ENCODE measurements at regions not wholly inside any gene's neighbourhood (a gene's known extent, or its start where the extent isn't known, plus 50 kb on each side); places are given as distances from the start of the nearest gene placed in this dataset.

GRCh38 chr13:23059173-23059572, 121.6 kb upstream of the SGCG start:
- no peak for TF ChIP-seq CTCF (IDR thresholded peaks at IDR 0.05; ENCODE audit: control insufficient read depth, extremely low read depth, insufficient read depth)
- no peak for DNase-seq (ENCODE audit: low read depth)

DNA sequence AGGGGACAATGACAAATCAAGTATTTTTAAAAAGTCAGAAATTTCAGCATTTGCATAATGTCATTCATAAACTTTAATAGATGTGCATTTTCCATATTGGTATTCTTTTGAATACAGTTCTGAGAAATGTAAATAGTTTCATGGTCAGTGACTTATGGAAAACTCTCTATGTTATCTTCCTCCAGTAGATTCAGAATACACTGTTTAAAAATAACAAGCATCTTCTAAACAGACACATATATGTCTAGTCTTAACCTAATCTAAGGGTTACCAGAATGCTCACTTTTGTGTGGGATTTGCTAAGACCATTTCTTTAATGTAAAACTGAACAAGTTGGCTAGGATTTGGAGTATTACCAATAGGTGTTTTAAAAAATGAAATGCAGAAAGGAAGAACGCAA, 119.8 kb upstream of the SGCG start:
- DNase-seq (ENCODE audit: low read depth): no peak
- no peak overlapping the region for H3K4me3 ChIP-seq (ENCODE audit: low read depth, low read length)
- TF ChIP-seq CTCF (IDR thresholded peaks at IDR 0.05; ENCODE audit: control insufficient read depth, extremely low read depth, insufficient read depth): no peak

More at GRCh38 chr13:23059173-23059572, 121.6 kb upstream of the SGCG start:
- no peak overlapping the region for H3K4me3 ChIP-seq (ENCODE audit: low read depth, low read length)

GRCh38 chr13:23067129-23067528, 113.7 kb upstream of the SGCG start:
- no peak overlapping the region for H3K4me3 ChIP-seq (ENCODE audit: low read depth, low read length)
- no peak for DNase-seq (ENCODE audit: low read depth)
- TF ChIP-seq CTCF (IDR thresholded peaks at IDR 0.05; ENCODE audit: control insufficient read depth, extremely low read depth, insufficient read depth): no peak

DNA sequence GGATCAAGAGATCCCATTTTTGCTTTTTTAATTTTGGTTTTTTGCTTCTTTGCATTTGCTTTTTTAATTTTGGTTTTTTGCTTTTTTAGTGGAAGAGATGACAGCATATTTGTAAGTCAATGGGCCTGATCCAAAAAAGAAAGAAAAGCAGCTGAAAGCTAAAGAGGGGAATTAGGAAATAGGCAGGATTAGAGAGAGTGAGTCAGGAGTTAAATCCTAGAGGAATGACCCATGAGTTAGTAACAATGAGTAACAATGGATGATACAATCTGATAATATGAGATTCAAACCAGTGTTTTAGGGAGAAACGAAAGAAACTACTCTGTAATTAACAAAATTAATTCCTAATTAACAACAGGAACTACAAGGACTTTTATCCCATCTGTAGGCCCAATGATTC, 111.2 kb upstream of the SGCG start:
- no peak for DNase-seq (ENCODE audit: low read depth)
- H3K4me3 ChIP-seq (ENCODE audit: low read depth, low read length): no peak overlapping the region
- no peak for TF ChIP-seq CTCF (IDR thresholded peaks at IDR 0.05; ENCODE audit: control insufficient read depth, extremely low read depth, insufficient read depth)

GRCh38 chr13:23074075-23074828, 106.5 kb upstream of the SGCG start:
- no peak overlapping the region for H3K4me3 ChIP-seq (ENCODE audit: low read depth, low read length)

GRCh38 chr13:23081220-23081619, 99.6 kb upstream of the SGCG start:
- no peak for TF ChIP-seq CTCF (IDR thresholded peaks at IDR 0.05; ENCODE audit: control insufficient read depth, extremely low read depth, insufficient read depth)
- no peak for DNase-seq (ENCODE audit: low read depth)
- H3K4me3 ChIP-seq (ENCODE audit: low read depth, low read length): no peak overlapping the region

More at GRCh38 chr13:23074075-23074828, 106.5 kb upstream of the SGCG start:
- no peak for DNase-seq (ENCODE audit: low read depth)
- TF ChIP-seq CTCF (IDR thresholded peaks at IDR 0.05; ENCODE audit: control insufficient read depth, extremely low read depth, insufficient read depth): no peak

- TF ChIP-seq CTCF (IDR thresholded peaks at IDR 0.05; ENCODE audit: control insufficient read depth, extremely low read depth, insufficient read depth): no peak
- no peak for DNase-seq (ENCODE audit: low read depth)
- H3K4me3 ChIP-seq (ENCODE audit: low read depth, low read length): no peak overlapping the region
These were observed 98.9 kb upstream of the SGCG start for GRCh38 chr13:23081901-23082300.
